DMS114 treated with DMSO at 0.1 percent for 48 hours (cell line): ENCODE measurements at regions not wholly inside any gene's neighbourhood (a gene's known extent, or its start where the extent isn't known, plus 50 kb on each side); places are given as distances from the start of the nearest gene placed in this dataset.

Experiments used
- DNase-seq: peaks from one replicate; lab custom pipeline; 2025; ENCODE audit not compliant: unreplicated experiment; lab: John Stamatoyannopoulos, UW

GRCh38 chrX:69365755-69366154 lies 138.4 kb upstream of the NALF2 start:
- no peak for DNase-seq

- DNase-seq, result no peak
These were observed 138.8 kb upstream of the NALF2 start for GRCh38 chrX:69365349-69365748.

GRCh38 chrX:69362856-69363255 lies 141.3 kb upstream of the NALF2 start:
- no peak for DNase-seq

GRCh38 chrX:69362354-69362753 lies 141.8 kb upstream of the NALF2 start:
- DNase-seq, result no peak

- no peak for DNase-seq
These were observed 142.7 kb upstream of the NALF2 start for GRCh38 chrX:69361311-69361845.

GRCh38 chrX:69357317-69357716 lies 146.8 kb upstream of the NALF2 start:
- DNase-seq, result no peak

- DNase-seq, result no peak
These were observed 159.6 kb upstream of the PJA1 start for GRCh38 chrX:69324851-69325250.

GRCh38 chrX:69323786-69324720 lies 158.8 kb upstream of the PJA1 start:
- DNase-seq, result no peak

GRCh38 chrX:69321789-69322188 lies 156.5 kb upstream of the PJA1 start:
- DNase-seq, result no peak

- DNase-seq, result no peak
These were observed 155.9 kb upstream of the PJA1 start for GRCh38 chrX:69321006-69321655.

GRCh38 chrX:69320116-69320515 lies 154.9 kb upstream of the PJA1 start:
- DNase-seq, result no peak

GRCh38 chrX:69319376-69319775 lies 154.1 kb upstream of the PJA1 start:
- no peak for DNase-seq

- no peak for DNase-seq
These were observed 153.5 kb upstream of the PJA1 start for GRCh38 chrX:69318651-69319340.

- DNase-seq, result no peak
These were observed 152.5 kb upstream of the PJA1 start for GRCh38 chrX:69317721-69318120.

GRCh38 chrX:69314436-69315348 lies 149.4 kb upstream of the PJA1 start:
- DNase-seq, result no peak

- DNase-seq, result no peak
These were observed 148.5 kb upstream of the PJA1 start for GRCh38 chrX:69313617-69314290.

GRCh38 chrX:69311936-69312670 lies 146.8 kb upstream of the PJA1 start:
- DNase-seq, result no peak

- no peak for DNase-seq
These were observed 144.0 kb upstream of the PJA1 start for GRCh38 chrX:69309074-69309792.

- DNase-seq, result no peak
These were observed 142.5 kb upstream of the PJA1 start for GRCh38 chrX:69307756-69308155.
